ENCODE measurements at regions not wholly inside any gene's neighbourhood (a gene's known extent, or its start where the extent isn't known, plus 50 kb on each side); places are given as distances from the start of the nearest gene placed in this dataset.
"Not testable (repeated sequence)": the region's sequence is repeated elsewhere in the genome, so short reads cannot be mapped to it uniquely, and the experiment has no call there.

GRCh38 chr9:85792057-85792456 is 50.3 kb upstream of the AGTPBP1 start:
- H3K4me1 ChIP-seq (ENCODE audit: insufficient read depth, low read length); H3K9ac ChIP-seq (ENCODE audit: low read depth, low read length); H3K9me3 ChIP-seq (ENCODE audit: insufficient read depth, low read depth, low read length); H3K27me3 ChIP-seq (ENCODE audit: insufficient read depth, low read length); H3K27ac ChIP-seq (ENCODE audit: low read length); H3K36me3 ChIP-seq (ENCODE audit: insufficient read depth, low read depth, low read length); H3K4me3 ChIP-seq (ENCODE audit: low read length): not testable (repeated sequence)

GRCh38 chr9:85802978-85803695 is 61.4 kb upstream of the AGTPBP1 start:
- not testable (repeated sequence) for H3K4me1 ChIP-seq (ENCODE audit: insufficient read depth, low read length); H3K4me3 ChIP-seq (ENCODE audit: low read length)

GRCh38 chr9:85804847-85805133 is 63.0 kb upstream of the AGTPBP1 start:
- not testable (repeated sequence) for H3K9me3 ChIP-seq (ENCODE audit: insufficient read depth, low read depth, low read length); H3K36me3 ChIP-seq (ENCODE audit: insufficient read depth, low read depth, low read length); H3K27ac ChIP-seq (ENCODE audit: low read length); H3K4me1 ChIP-seq (ENCODE audit: insufficient read depth, low read length)
- H3K27me3 ChIP-seq (ENCODE audit: insufficient read depth, low read length): peaks cover 14% of the 10 kb centered on the region
- H3K4me3 ChIP-seq (ENCODE audit: low read length): peak overlapping the region; percentile 72
- H3K9ac ChIP-seq (ENCODE audit: low read depth, low read length): peak overlapping the region; percentile 70; the same call in 1 of the 2 replicates

More at GRCh38 chr9:85802978-85803695, 61.4 kb upstream of the AGTPBP1 start:
- H3K27me3 ChIP-seq (ENCODE audit: insufficient read depth, low read length): peaks cover 14% of the 10 kb centered on the region
- H3K36me3 ChIP-seq (ENCODE audit: insufficient read depth, low read depth, low read length); H3K27ac ChIP-seq (ENCODE audit: low read length); H3K9me3 ChIP-seq (ENCODE audit: insufficient read depth, low read depth, low read length); H3K9ac ChIP-seq (ENCODE audit: low read depth, low read length): not testable (repeated sequence)

GRCh38 chr9:85805134-85806005 is 63.6 kb upstream of the AGTPBP1 start:
- not testable (repeated sequence) for H3K9me3 ChIP-seq (ENCODE audit: insufficient read depth, low read depth, low read length); H3K36me3 ChIP-seq (ENCODE audit: insufficient read depth, low read depth, low read length); H3K27ac ChIP-seq (ENCODE audit: low read length); H3K4me1 ChIP-seq (ENCODE audit: insufficient read depth, low read length)
- Histone ChIP-seq H3K27me3 (ENCODE audit: insufficient read depth, low read length) (peaks cover 14% of the 10 kb centered on the region), H3K4me3 (ENCODE audit: low read length) (peak overlapping the region; percentile 72), H3K9ac (ENCODE audit: low read depth, low read length) (peak overlapping the region; percentile 70; the same call in 1 of the 2 replicates)

GRCh38 chr9:85808329-85808728 is 66.6 kb upstream of the AGTPBP1 start:
- H3K27me3 ChIP-seq (ENCODE audit: insufficient read depth, low read length): peaks cover 14% of the 10 kb centered on the region
- H3K4me1 ChIP-seq (ENCODE audit: insufficient read depth, low read length); H3K27ac ChIP-seq (ENCODE audit: low read length); H3K4me3 ChIP-seq (ENCODE audit: low read length); H3K9me3 ChIP-seq (ENCODE audit: insufficient read depth, low read depth, low read length); H3K36me3 ChIP-seq (ENCODE audit: insufficient read depth, low read depth, low read length); H3K9ac ChIP-seq (ENCODE audit: low read depth, low read length): not testable (repeated sequence)

- H3K27me3 ChIP-seq (ENCODE audit: insufficient read depth, low read length); H3K36me3 ChIP-seq (ENCODE audit: insufficient read depth, low read depth, low read length); H3K4me3 ChIP-seq (ENCODE audit: low read length); H3K9ac ChIP-seq (ENCODE audit: low read depth, low read length); H3K27ac ChIP-seq (ENCODE audit: low read length); H3K4me1 ChIP-seq (ENCODE audit: insufficient read depth, low read length); H3K9me3 ChIP-seq (ENCODE audit: insufficient read depth, low read depth, low read length): not testable (repeated sequence)
Observed at GRCh38 chr9:85813388-85813787, 71.6 kb upstream of the AGTPBP1 start.

GRCh38 chr9:85814800-85815199 is 73.0 kb upstream of the AGTPBP1 start:
- H3K4me1 ChIP-seq (ENCODE audit: insufficient read depth, low read length); H3K36me3 ChIP-seq (ENCODE audit: insufficient read depth, low read depth, low read length); H3K9ac ChIP-seq (ENCODE audit: low read depth, low read length); H3K4me3 ChIP-seq (ENCODE audit: low read length); H3K9me3 ChIP-seq (ENCODE audit: insufficient read depth, low read depth, low read length); H3K27ac ChIP-seq (ENCODE audit: low read length); H3K27me3 ChIP-seq (ENCODE audit: insufficient read depth, low read length): not testable (repeated sequence)

GRCh38 chr9:85818971-85819370 is 77.2 kb upstream of the AGTPBP1 start:
- not testable (repeated sequence) for H3K9me3 ChIP-seq (ENCODE audit: insufficient read depth, low read depth, low read length); H3K4me1 ChIP-seq (ENCODE audit: insufficient read depth, low read length); H3K27ac ChIP-seq (ENCODE audit: low read length); H3K9ac ChIP-seq (ENCODE audit: low read depth, low read length); H3K36me3 ChIP-seq (ENCODE audit: insufficient read depth, low read depth, low read length); H3K4me3 ChIP-seq (ENCODE audit: low read length); H3K27me3 ChIP-seq (ENCODE audit: insufficient read depth, low read length)

- not testable (repeated sequence) for H3K27ac ChIP-seq (ENCODE audit: low read length); H3K4me1 ChIP-seq (ENCODE audit: insufficient read depth, low read length); H3K36me3 ChIP-seq (ENCODE audit: insufficient read depth, low read depth, low read length); H3K9me3 ChIP-seq (ENCODE audit: insufficient read depth, low read depth, low read length); H3K4me3 ChIP-seq (ENCODE audit: low read length); H3K9ac ChIP-seq (ENCODE audit: low read depth, low read length); H3K27me3 ChIP-seq (ENCODE audit: insufficient read depth, low read length)
Observed at GRCh38 chr9:85820598-85820997, 78.8 kb upstream of the AGTPBP1 start.

- not testable (repeated sequence) for H3K9me3 ChIP-seq (ENCODE audit: insufficient read depth, low read depth, low read length); H3K4me1 ChIP-seq (ENCODE audit: insufficient read depth, low read length); H3K27me3 ChIP-seq (ENCODE audit: insufficient read depth, low read length); H3K27ac ChIP-seq (ENCODE audit: low read length); H3K36me3 ChIP-seq (ENCODE audit: insufficient read depth, low read depth, low read length); H3K4me3 ChIP-seq (ENCODE audit: low read length); H3K9ac ChIP-seq (ENCODE audit: low read depth, low read length)
Observed at GRCh38 chr9:85824949-85825348, 83.2 kb upstream of the AGTPBP1 start.

- H3K9me3 ChIP-seq (ENCODE audit: insufficient read depth, low read depth, low read length); H3K27me3 ChIP-seq (ENCODE audit: insufficient read depth, low read length); H3K4me1 ChIP-seq (ENCODE audit: insufficient read depth, low read length); H3K27ac ChIP-seq (ENCODE audit: low read length); H3K9ac ChIP-seq (ENCODE audit: low read depth, low read length); H3K4me3 ChIP-seq (ENCODE audit: low read length); H3K36me3 ChIP-seq (ENCODE audit: insufficient read depth, low read depth, low read length): not testable (repeated sequence)
Observed at GRCh38 chr9:85834591-85834990, 92.8 kb upstream of the AGTPBP1 start.

GRCh38 chr9:85843949-85844348 is 97.0 kb upstream of the NAA35 start:
- H3K9me3 ChIP-seq (ENCODE audit: insufficient read depth, low read depth, low read length); H3K27ac ChIP-seq (ENCODE audit: low read length); H3K4me3 ChIP-seq (ENCODE audit: low read length); H3K9ac ChIP-seq (ENCODE audit: low read depth, low read length); H3K4me1 ChIP-seq (ENCODE audit: insufficient read depth, low read length); H3K27me3 ChIP-seq (ENCODE audit: insufficient read depth, low read length): not testable (repeated sequence)
- peaks cover 24% of the 10 kb centered on the region; the same call in 1 of the 2 replicates for H3K36me3 ChIP-seq (ENCODE audit: insufficient read depth, low read depth, low read length)

Data from iPS-20b (cell line).